ENCODE measurements at regions not wholly inside any gene's neighbourhood (a gene's known extent, or its start where the extent isn't known, plus 50 kb on each side); places are given as distances from the start of the nearest gene placed in this dataset.

GRCh38 chr10:59002011-59002410 lies 174.4 kb upstream of the PHYHIPL start:
- no peak for DNase-seq (ENCODE audit: low spot score)
- no peak for TF ChIP-seq CTCF (conservative IDR thresholded peaks at IDR 0.05; ENCODE audit: low read depth)
- H3K27ac ChIP-seq: no peak overlapping the region
- POLR2A ChIA-PET (ENCODE audit: low non-redundant PET): no interaction called here
- CTCF ChIA-PET: interaction anchor here (0.7 kb wide), 1 partner anchor 244 kb away, joined by 3 read pairs; no protein-coding TSS in a partner anchor

GRCh38 chr10:59003203-59003602 lies 173.2 kb upstream of the PHYHIPL start:
- POLR2A ChIA-PET (ENCODE audit: low non-redundant PET): no interaction called here
- DNase-seq (ENCODE audit: low spot score): no peak
- CTCF ChIA-PET: interaction anchor here (0.7 to 1.0 kb wide), 2 partner anchors 9 to 11 kb away, joined by 7 read pairs; no protein-coding TSS in a partner anchor
- H3K27ac ChIP-seq: no peak overlapping the region
- TF ChIP-seq CTCF (conservative IDR thresholded peaks at IDR 0.05; ENCODE audit: low read depth): no peak

GRCh38 chr10:59004392-59004791 lies 172.1 kb upstream of the PHYHIPL start:
- no peak for TF ChIP-seq CTCF (conservative IDR thresholded peaks at IDR 0.05; ENCODE audit: low read depth)
- no peak for DNase-seq (ENCODE audit: low spot score)
- ChIA-PET POLR2A (ENCODE audit: low non-redundant PET) (no interaction called here), CTCF (interaction anchor here (0.6 kb wide), 1 partner anchor 211 kb away, joined by 3 read pairs; no protein-coding TSS in a partner anchor)
- no peak overlapping the region for H3K27ac ChIP-seq

GRCh38 chr10:59006511-59007306 lies 169.7 kb upstream of the PHYHIPL start:
- no peak for TF ChIP-seq CTCF (conservative IDR thresholded peaks at IDR 0.05; ENCODE audit: low read depth)
- H3K27ac ChIP-seq: no peak overlapping the region
- POLR2A ChIA-PET (ENCODE audit: low non-redundant PET): no interaction called here
- peak; percentile 54 for DNase-seq (ENCODE audit: low spot score)
- CTCF ChIA-PET: no interaction called here

- no peak for TF ChIP-seq CTCF (conservative IDR thresholded peaks at IDR 0.05; ENCODE audit: low read depth)
- ChIA-PET CTCF (no interaction called here), POLR2A (ENCODE audit: low non-redundant PET) (no interaction called here)
- no peak for DNase-seq (ENCODE audit: low spot score)
- no peak overlapping the region for H3K27ac ChIP-seq
These were observed 169.0 kb upstream of the PHYHIPL start for GRCh38 chr10:59007307-59008025.

- POLR2A ChIA-PET (ENCODE audit: low non-redundant PET): no interaction called here
- no peak for TF ChIP-seq CTCF (conservative IDR thresholded peaks at IDR 0.05; ENCODE audit: low read depth)
- CTCF ChIA-PET: interaction anchor here (0.6 to 0.7 kb wide), 2 partner anchors 957 to 1470 kb away, joined by 3 read pairs; no protein-coding TSS in a partner anchor
These were observed 168.0 kb upstream of the PHYHIPL start for GRCh38 chr10:59008452-59008851.

More at GRCh38 chr10:59008452-59008851, 168.0 kb upstream of the PHYHIPL start:
- no peak overlapping the region for H3K27ac ChIP-seq
- no peak for DNase-seq (ENCODE audit: low spot score)

Measured in RWPE1 (cell line).